Germinal center (tissue), 1 donor: ENCODE measurements at regions not wholly inside any gene's neighbourhood (a gene's known extent, or its start where the extent isn't known, plus 50 kb on each side); places are given as distances from the start of the nearest gene placed in this dataset.

Experiments
- DNase-seq: peaks from one replicate; pipeline ENCODE4 v3.0.0; 2012; ENCODE audit warnings: mixed read lengths, low spot score

GRCh38 chr11:27907091-27907490 lies 200.9 kb downstream of the KIF18A start:
- DNase-seq: no peak

- DNase-seq: no peak
These were observed 203.4 kb downstream of the KIF18A start for GRCh38 chr11:27904358-27905055.

- no peak for DNase-seq
These were observed 202.8 kb upstream of the BDNF start for GRCh38 chr11:27902981-27903624.

- DNase-seq: no peak
These were observed 197.9 kb upstream of the BDNF start for GRCh38 chr11:27898166-27898565.

- no peak for DNase-seq
These were observed 195.8 kb upstream of the BDNF start for GRCh38 chr11:27896096-27896495.

GRCh38 chr11:27894552-27894951 lies 194.3 kb upstream of the BDNF start:
- no peak for DNase-seq

GRCh38 chr11:27886857-27887256 lies 186.6 kb upstream of the BDNF start:
- no peak for DNase-seq

- DNase-seq: no peak
These were observed 181.9 kb upstream of the BDNF start for GRCh38 chr11:27882066-27882697.

- no peak for DNase-seq
These were observed 175.8 kb upstream of the BDNF start for GRCh38 chr11:27875831-27876775.

GRCh38 chr11:27874998-27875830 lies 175.0 kb upstream of the BDNF start:
- DNase-seq: no peak

- no peak for DNase-seq
These were observed 173.4 kb upstream of the BDNF start for GRCh38 chr11:27873664-27874063.

- no peak for DNase-seq
These were observed 170.8 kb upstream of the BDNF start for GRCh38 chr11:27871056-27871455.

GRCh38 chr11:27869701-27870100 lies 169.4 kb upstream of the BDNF start:
- DNase-seq: no peak

GRCh38 chr11:27868709-27869108 lies 168.5 kb upstream of the BDNF start:
- no peak for DNase-seq

GRCh38 chr11:27868226-27868625 lies 168.0 kb upstream of the BDNF start:
- DNase-seq: no peak

GRCh38 chr11:27865105-27865504 lies 164.8 kb upstream of the BDNF start:
- no peak for DNase-seq

GRCh38 chr11:27864611-27865010 lies 164.4 kb upstream of the BDNF start:
- no peak for DNase-seq

- DNase-seq: no peak
These were observed 163.8 kb upstream of the BDNF start for GRCh38 chr11:27864091-27864491.

- DNase-seq: no peak
These were observed 163.4 kb upstream of the BDNF start for GRCh38 chr11:27863637-27864036.

- no peak for DNase-seq
These were observed 161.6 kb upstream of the BDNF start for GRCh38 chr11:27861706-27862430.

GRCh38 chr11:27860811-27861210 lies 160.6 kb upstream of the BDNF start:
- DNase-seq: no peak
